HUDEP-2 (cell line): ENCODE measurements at regions not wholly inside any gene's neighbourhood (a gene's known extent, or its start where the extent isn't known, plus 50 kb on each side); places are given as distances from the start of the nearest gene placed in this dataset.
"Not testable (repeated sequence)": the region's sequence is repeated elsewhere in the genome, so short reads cannot be mapped to it uniquely, and the experiment has no call there.

Experiments used
- DNase-seq, 76 experiments: peaks; one replicate each; lab custom pipeline; 2025; ENCODE audit not compliant: unreplicated experiment in 76 of 76; lab: John Stamatoyannopoulos, UW

GRCh38 chr3:163587342-163587741 lies 1491.0 kb downstream of the SI start:
- no peak for DNase-seq

GRCh38 chr3:163582967-163583366 lies 1495.3 kb downstream of the SI start:
- DNase-seq: no peak

GRCh38 chr3:163577271-163577670 lies 1501.0 kb downstream of the SI start:
- DNase-seq: no peak

GRCh38 chr3:163576314-163576713 lies 1502.0 kb downstream of the SI start:
- DNase-seq: no peak

- no peak for DNase-seq
These were observed 1505.0 kb downstream of the SI start for GRCh38 chr3:163573324-163573723.

GRCh38 chr3:163572856-163573255 lies 1505.4 kb downstream of the SI start:
- DNase-seq: no peak

- DNase-seq: no peak
These were observed 1514.8 kb downstream of the SI start for GRCh38 chr3:163563485-163563884.

GRCh38 chr3:163562625-163563024 lies 1515.7 kb downstream of the SI start:
- no peak for DNase-seq

- DNase-seq: no peak
These were observed 1517.1 kb downstream of the SI start for GRCh38 chr3:163561151-163561550.

- no peak for DNase-seq
These were observed 1517.8 kb downstream of the SI start for GRCh38 chr3:163560459-163560858.

GRCh38 chr3:163556813-163557523 lies 1521.3 kb downstream of the SI start:
- no peak for DNase-seq

- DNase-seq: no peak
These were observed 1522.4 kb downstream of the SI start for GRCh38 chr3:163555918-163556317.

GRCh38 chr3:163552659-163552966 lies 1525.7 kb downstream of the SI start:
- DNase-seq: no peak

- not testable (repeated sequence) for DNase-seq
These were observed 1526.2 kb downstream of the SI start for GRCh38 chr3:163551915-163552658.

- DNase-seq: no peak
These were observed 1530.3 kb downstream of the SI start for GRCh38 chr3:163548015-163548414.

- DNase-seq: no peak
These were observed 1531.1 kb downstream of the SI start for GRCh38 chr3:163547014-163547685.

- DNase-seq: no peak
These were observed 1534.6 kb downstream of the SI start for GRCh38 chr3:163543662-163544061.

- no peak for DNase-seq
These were observed 1536.7 kb downstream of the SI start for GRCh38 chr3:163541629-163542028.

- no peak for DNase-seq
These were observed 1539.9 kb downstream of the SI start for GRCh38 chr3:163538387-163538786.

GRCh38 chr3:163533381-163533780 lies 1544.9 kb downstream of the SI start:
- no peak for DNase-seq

- DNase-seq: no peak
These were observed 1554.9 kb downstream of the SI start for GRCh38 chr3:163523375-163523774.

- no peak for DNase-seq
These were observed 1557.0 kb downstream of the SI start for GRCh38 chr3:163521261-163521660.
